MCF 10A (cell line): ENCODE measurements at regions not wholly inside any gene's neighbourhood (a gene's known extent, or its start where the extent isn't known, plus 50 kb on each side); places are given as distances from the start of the nearest gene placed in this dataset.

Source experiments
- BruUV-seq: library from RNA; stranded (reverse); fragments of 400-500 nt; replicated peaks from 2 replicates; lab custom pipeline; 2021; lab: Mats Ljungman, UMichigan
- CTCF ChIA-PET: fragments of 300-600 bp; sonication (Branson Sonifier 250); formaldehyde crosslinking; extraction: SDS; loops from one replicate; lab custom pipeline; 2021; ENCODE audit warnings: antibody characterized with exemption, inconsistent platforms; lab: Yijun Ruan, JAX
- POLR2A ChIA-PET: fragments of 300-600, 350-650 bp; sonication (Branson Sonifier 250); formaldehyde crosslinking; extraction: SDS; loops from one replicate; lab custom pipeline; 2020; ENCODE audit warnings: antibody characterized with exemption, inconsistent platforms; lab: Yijun Ruan, JAX
- DNase-seq: peaks from one replicate; pipeline ENCODE4 v3.0.0-alpha.2; 2018; ENCODE audit not compliant: unreplicated experiment
- H3K27ac Mint-ChIP-seq: one replicate; pipeline ENCODE4 v1.8.0; 2022; ENCODE audit warnings: mild to moderate bottlenecking, low read depth, mixed read lengths; ENCODE audit not compliant: unreplicated experiment
- H3K27me3 Mint-ChIP-seq: one replicate; pipeline ENCODE4 v1.8.0; 2022; ENCODE audit warnings: mixed read lengths; ENCODE audit not compliant: insufficient read depth, unreplicated experiment
- H3K36me3 Mint-ChIP-seq: one replicate; pipeline ENCODE4 v1.8.0; 2022; ENCODE audit warnings: mild to moderate bottlenecking, moderate library complexity, mixed read lengths; ENCODE audit not compliant: insufficient read depth, unreplicated experiment
- H3K4me1 Mint-ChIP-seq: one replicate; pipeline ENCODE4 v1.8.0; 2022; ENCODE audit warnings: mixed read lengths; ENCODE audit not compliant: insufficient read depth, unreplicated experiment
- H3K4me3 Mint-ChIP-seq: one replicate; pipeline ENCODE4 v1.8.0; 2022; ENCODE audit warnings: mild to moderate bottlenecking, moderate library complexity, mixed read lengths; ENCODE audit not compliant: unreplicated experiment
- H3K9me3 Mint-ChIP-seq: one replicate; pipeline ENCODE4 v1.8.0; 2022; ENCODE audit warnings: mixed read lengths; ENCODE audit not compliant: unreplicated experiment
- CTCF ChIP-seq: fragments of 200-600 bp; IDR thresholded peaks from one replicate; pipeline ENCODE4 v1.8.0; 2022; ENCODE audit warnings: antibody characterized with exemption, mild to moderate bottlenecking; ENCODE audit not compliant: unreplicated experiment
- intact Hi-C: fragments of 100-400 bp; cut with micrococcal nuclease; formaldehyde crosslinking; loops from 2 replicates; pipeline ENCODE4 v1.14.1; 2022

DNA sequence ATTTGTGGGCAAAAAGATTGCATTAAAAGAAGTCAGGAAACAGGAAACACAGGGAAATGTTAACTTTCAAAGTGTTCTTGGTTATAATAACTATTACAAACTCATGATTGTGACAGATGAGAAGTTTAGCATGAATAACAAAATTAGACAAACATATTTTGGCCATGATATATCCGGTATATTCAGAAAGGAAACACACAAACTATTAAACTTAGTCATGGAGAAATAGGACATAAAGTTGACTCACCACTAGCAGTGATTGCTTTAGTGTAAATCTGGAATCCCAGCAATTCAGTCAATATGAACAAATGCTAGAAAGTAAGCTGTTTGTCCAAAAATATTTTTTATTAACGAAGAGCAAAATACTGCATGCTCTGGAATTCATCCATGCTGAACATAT, 1299.9 kb downstream of the C4orf33 start:
- TF ChIP-seq CTCF, result no peak
- H3K4me3 Mint-ChIP-seq, result no peak overlapping the region
- DNase-seq, result peak; percentile 58
- no TSS peak for BruUV-seq
- no peaks in the 10 kb centered on the region for H3K27me3 Mint-ChIP-seq
- POLR2A ChIA-PET, result no interaction called here
- intact Hi-C loops, result no loop called here
- peaks cover 8% of the 10 kb centered on the region for H3K4me1 Mint-ChIP-seq
- H3K36me3 Mint-ChIP-seq, result no peaks in the 10 kb centered on the region
- CTCF ChIA-PET, result no interaction called here
- H3K27ac Mint-ChIP-seq, result no peak overlapping the region
- no peaks in the 10 kb centered on the region for H3K9me3 Mint-ChIP-seq

GRCh38 chr4:130403221-130403620, 1307.3 kb downstream of the C4orf33 start:
- no peak for DNase-seq
- intact Hi-C loops, result no loop called here
- no peak overlapping the region for H3K4me3 Mint-ChIP-seq
- H3K9me3 Mint-ChIP-seq, result no peaks in the 10 kb centered on the region
- no peaks in the 10 kb centered on the region for H3K36me3 Mint-ChIP-seq
- H3K27ac Mint-ChIP-seq, result no peak overlapping the region
- ChIA-PET POLR2A (no interaction called here), CTCF (interaction anchor here (0.6 kb wide), 1 partner anchor 279 kb away, joined by 5 read pairs; no protein-coding TSS in a partner anchor)
- no peaks in the 10 kb centered on the region for H3K4me1 Mint-ChIP-seq
- BruUV-seq, result no TSS peak
- H3K27me3 Mint-ChIP-seq, result no peaks in the 10 kb centered on the region
- no peak for TF ChIP-seq CTCF

DNA sequence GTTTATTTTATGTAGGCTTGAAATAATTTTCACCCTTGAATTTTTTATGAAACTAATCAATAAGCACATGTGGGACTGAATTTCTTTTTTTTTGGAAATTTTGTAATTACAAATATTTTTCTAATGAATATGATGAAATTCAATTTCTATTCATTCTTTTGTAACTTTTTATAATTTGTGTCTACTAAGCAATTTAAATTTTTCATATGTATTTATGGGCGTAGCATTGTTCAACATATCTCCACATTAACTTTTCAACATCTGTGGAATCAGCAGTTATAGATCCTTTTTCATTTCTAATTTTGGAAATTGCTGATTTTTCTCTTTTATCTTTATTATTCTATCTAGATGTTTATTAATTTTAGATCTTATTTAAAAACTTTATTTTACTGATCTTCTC, 1320.3 kb downstream of the C4orf33 start:
- intact Hi-C loops, result no loop called here

GRCh38 chr4:130419211-130419975, 1323.4 kb downstream of the C4orf33 start:
- Mint-ChIP-seq H3K36me3 (no peaks in the 10 kb centered on the region), H3K4me3 (no peak overlapping the region), H3K27me3 (no peaks in the 10 kb centered on the region), H3K9me3 (no peaks in the 10 kb centered on the region), H3K4me1 (no peaks in the 10 kb centered on the region), H3K27ac (no peak overlapping the region)
- ChIA-PET CTCF (no interaction called here), POLR2A (no interaction called here)
- no peak for TF ChIP-seq CTCF
- DNase-seq, result no peak
- intact Hi-C loops, result no loop called here
- no TSS peak for BruUV-seq

More for the DNA sequence above, 1320.3 kb downstream of the C4orf33 start:
- H3K4me3 Mint-ChIP-seq, result no peak overlapping the region
- H3K27me3 Mint-ChIP-seq, result no peaks in the 10 kb centered on the region
- peaks cover 6% of the 10 kb centered on the region for H3K9me3 Mint-ChIP-seq
- no peak for DNase-seq
- no peaks in the 10 kb centered on the region for H3K4me1 Mint-ChIP-seq
- BruUV-seq, result no TSS peak
- ChIA-PET CTCF (interaction anchor here (1.0 kb wide), 1 partner anchor 14 kb away, joined by 3 read pairs; no protein-coding TSS in a partner anchor), POLR2A (no interaction called here)
- TF ChIP-seq CTCF, result no peak
- H3K36me3 Mint-ChIP-seq, result no peaks in the 10 kb centered on the region
- H3K27ac Mint-ChIP-seq, result no peak overlapping the region
